NB4 (cell line): ENCODE measurements at regions not wholly inside any gene's neighbourhood (a gene's known extent, or its start where the extent isn't known, plus 50 kb on each side); places are given as distances from the start of the nearest gene placed in this dataset.

ENCODE experiments used
- DNase-seq: peaks from one replicate; pipeline ENCODE4 v3.0.0; 2010; ENCODE audit warnings: low read depth
- H3K4me3 ChIP-seq: one replicate; pipeline ENCODE4 v1.5.1; 2011; ENCODE audit warnings: mild to moderate bottlenecking, low read depth, low read length, moderate library complexity
- CTCF ChIP-seq: IDR thresholded peaks from one replicate; pipeline ENCODE4 v1.5.1; 2012; ENCODE audit warnings: low read depth, low read length
- MYC ChIP-seq: IDR thresholded peaks from 2 replicates; pipeline ENCODE4 v1.6.1; 2011; ENCODE audit warnings: low read depth, low read length
- POLR2A ChIP-seq: IDR thresholded peaks from 2 replicates; pipeline ENCODE4 v1.6.1; 2011; ENCODE audit warnings: mild to moderate bottlenecking; ENCODE audit not compliant: insufficient read length; ENCODE audit errors: extremely low read depth
- TF ChIP-seq, protein P1 (sequence below): IDR thresholded peaks from 2 replicates; pipeline ENCODE4 v1.6.1; 2011; ENCODE audit warnings: low read depth, low read length

- DNase-seq: peak; percentile 15
- no peak overlapping the region for H3K4me3 ChIP-seq
- TF ChIP-seq POLR2A (no peak), CTCF (peak; percentile 64)
Observed at GRCh38 chr10:63901228-63901627, 380.0 kb downstream of the REEP3 start.

GRCh38 chr10:63901881-63902280 lies 380.7 kb downstream of the REEP3 start:
- TF ChIP-seq, protein P1, sequence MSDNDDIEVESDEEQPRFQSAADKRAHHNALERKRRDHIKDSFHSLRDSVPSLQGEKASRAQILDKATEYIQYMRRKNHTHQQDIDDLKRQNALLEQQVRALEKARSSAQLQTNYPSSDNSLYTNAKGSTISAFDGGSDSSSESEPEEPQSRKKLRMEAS: no peak
- no peak for DNase-seq
- no peak overlapping the region for H3K4me3 ChIP-seq

- TF ChIP-seq CTCF (no peak), MYC (no peak), POLR2A (no peak)
- TF ChIP-seq, protein P1: no peak
- H3K4me3 ChIP-seq: no peak overlapping the region
- DNase-seq: no peak
Observed at GRCh38 chr10:63910806-63911205, 389.6 kb downstream of the REEP3 start.

- H3K4me3 ChIP-seq: no peak overlapping the region
- no peak for DNase-seq
- TF ChIP-seq CTCF: no peak
- no peak for TF ChIP-seq POLR2A
- TF ChIP-seq, protein P1: no peak
- TF ChIP-seq MYC: no peak
Observed at GRCh38 chr10:63915240-63915639, 394.0 kb downstream of the REEP3 start.

DNA sequence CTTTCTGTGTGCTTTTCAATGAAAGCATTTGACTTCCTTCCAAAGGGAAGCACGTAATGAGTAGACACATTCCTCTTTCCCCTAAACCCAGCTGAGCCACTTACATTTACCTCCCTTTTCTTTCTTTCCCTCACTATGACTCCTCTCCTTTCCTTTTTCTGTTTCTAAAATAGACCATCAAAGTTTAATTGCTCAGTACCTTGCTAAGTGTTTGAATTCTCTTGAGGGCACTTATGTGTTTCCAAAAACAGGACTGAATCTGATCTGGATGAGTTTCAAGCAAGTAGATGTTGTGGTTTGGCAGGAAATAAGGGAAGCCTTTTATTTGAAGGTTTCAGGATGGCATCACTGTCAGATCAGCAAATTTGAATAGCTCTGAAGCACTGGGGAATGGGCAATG lies 396.2 kb downstream of the REEP3 start:
- H3K4me3 ChIP-seq: no peak overlapping the region
- no peak for DNase-seq
- no peak for TF ChIP-seq CTCF
- no peak for TF ChIP-seq MYC
- TF ChIP-seq POLR2A: no peak
- TF ChIP-seq, protein P1: no peak

GRCh38 chr10:63919575-63920279 lies 398.5 kb downstream of the REEP3 start:
- no peak overlapping the region for H3K4me3 ChIP-seq
- DNase-seq: peak; percentile 53

More at GRCh38 chr10:63919575-63920279, 398.5 kb downstream of the REEP3 start:
- no peak for TF ChIP-seq POLR2A
- no peak for TF ChIP-seq CTCF
- TF ChIP-seq, protein P1: no peak
- TF ChIP-seq MYC: no peak
